ENCODE measurements at regions not wholly inside any gene's neighbourhood (a gene's known extent, or its start where the extent isn't known, plus 50 kb on each side); places are given as distances from the start of the nearest gene placed in this dataset.

DNA sequence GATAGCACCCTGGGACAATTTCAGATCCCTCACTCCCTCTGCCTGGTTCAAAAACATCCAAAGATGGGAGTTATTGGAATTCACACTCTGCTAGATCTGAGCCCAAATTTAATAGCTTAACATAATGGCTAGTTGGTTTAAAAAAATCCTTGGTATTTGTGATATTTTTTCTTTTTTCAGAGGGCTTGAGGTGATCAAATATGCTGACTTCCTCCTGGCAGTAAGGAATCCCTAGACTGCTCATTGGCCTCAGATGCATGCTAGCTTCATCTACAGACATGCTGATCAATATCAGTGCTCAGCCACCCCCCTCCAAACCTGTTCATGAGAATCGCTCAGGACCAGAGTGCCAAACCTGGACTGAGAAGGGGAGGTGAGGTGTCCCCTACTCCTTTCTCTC is 74.7 kb upstream of the PLPP4 start (continued):
- TF ChIP-seq, protein P1, sequence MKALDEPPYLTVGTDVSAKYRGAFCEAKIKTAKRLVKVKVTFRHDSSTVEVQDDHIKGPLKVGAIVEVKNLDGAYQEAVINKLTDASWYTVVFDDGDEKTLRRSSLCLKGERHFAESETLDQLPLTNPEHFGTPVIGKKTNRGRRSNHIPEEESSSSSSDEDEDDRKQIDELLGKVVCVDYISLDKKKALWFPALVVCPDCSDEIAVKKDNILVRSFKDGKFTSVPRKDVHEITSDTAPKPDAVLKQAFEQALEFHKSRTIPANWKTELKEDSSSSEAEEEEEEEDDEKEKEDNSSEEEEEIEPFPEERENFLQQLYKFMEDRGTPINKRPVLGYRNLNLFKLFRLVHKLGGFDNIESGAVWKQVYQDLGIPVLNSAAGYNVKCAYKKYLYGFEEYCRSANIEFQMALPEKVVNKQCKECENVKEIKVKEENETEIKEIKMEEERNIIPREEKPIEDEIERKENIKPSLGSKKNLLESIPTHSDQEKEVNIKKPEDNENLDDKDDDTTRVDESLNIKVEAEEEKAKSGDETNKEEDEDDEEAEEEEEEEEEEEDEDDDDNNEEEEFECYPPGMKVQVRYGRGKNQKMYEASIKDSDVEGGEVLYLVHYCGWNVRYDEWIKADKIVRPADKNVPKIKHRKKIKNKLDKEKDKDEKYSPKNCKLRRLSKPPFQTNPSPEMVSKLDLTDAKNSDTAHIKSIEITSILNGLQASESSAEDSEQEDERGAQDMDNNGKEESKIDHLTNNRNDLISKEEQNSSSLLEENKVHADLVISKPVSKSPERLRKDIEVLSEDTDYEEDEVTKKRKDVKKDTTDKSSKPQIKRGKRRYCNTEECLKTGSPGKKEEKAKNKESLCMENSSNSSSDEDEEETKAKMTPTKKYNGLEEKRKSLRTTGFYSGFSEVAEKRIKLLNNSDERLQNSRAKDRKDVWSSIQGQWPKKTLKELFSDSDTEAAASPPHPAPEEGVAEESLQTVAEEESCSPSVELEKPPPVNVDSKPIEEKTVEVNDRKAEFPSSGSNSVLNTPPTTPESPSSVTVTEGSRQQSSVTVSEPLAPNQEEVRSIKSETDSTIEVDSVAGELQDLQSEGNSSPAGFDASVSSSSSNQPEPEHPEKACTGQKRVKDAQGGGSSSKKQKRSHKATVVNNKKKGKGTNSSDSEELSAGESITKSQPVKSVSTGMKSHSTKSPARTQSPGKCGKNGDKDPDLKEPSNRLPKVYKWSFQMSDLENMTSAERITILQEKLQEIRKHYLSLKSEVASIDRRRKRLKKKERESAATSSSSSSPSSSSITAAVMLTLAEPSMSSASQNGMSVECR (CRISPR knock-in tag; IDR thresholded peaks at IDR 0.05), result no peak
- no peak for TF ChIP-seq BRD4 (IDR thresholded peaks at IDR 0.05)
- no peak for TF ChIP-seq HLTF (IDR thresholded peaks at IDR 0.05)
- TF ChIP-seq ZKSCAN3 (CRISPR knock-in tag; IDR thresholded peaks at IDR 0.05), result no peak
- no peak for TF ChIP-seq BCOR (IDR thresholded peaks at IDR 0.05)
- no peak for TF ChIP-seq SMARCA5 (IDR thresholded peaks at IDR 0.05)
- TF ChIP-seq, protein P2, sequence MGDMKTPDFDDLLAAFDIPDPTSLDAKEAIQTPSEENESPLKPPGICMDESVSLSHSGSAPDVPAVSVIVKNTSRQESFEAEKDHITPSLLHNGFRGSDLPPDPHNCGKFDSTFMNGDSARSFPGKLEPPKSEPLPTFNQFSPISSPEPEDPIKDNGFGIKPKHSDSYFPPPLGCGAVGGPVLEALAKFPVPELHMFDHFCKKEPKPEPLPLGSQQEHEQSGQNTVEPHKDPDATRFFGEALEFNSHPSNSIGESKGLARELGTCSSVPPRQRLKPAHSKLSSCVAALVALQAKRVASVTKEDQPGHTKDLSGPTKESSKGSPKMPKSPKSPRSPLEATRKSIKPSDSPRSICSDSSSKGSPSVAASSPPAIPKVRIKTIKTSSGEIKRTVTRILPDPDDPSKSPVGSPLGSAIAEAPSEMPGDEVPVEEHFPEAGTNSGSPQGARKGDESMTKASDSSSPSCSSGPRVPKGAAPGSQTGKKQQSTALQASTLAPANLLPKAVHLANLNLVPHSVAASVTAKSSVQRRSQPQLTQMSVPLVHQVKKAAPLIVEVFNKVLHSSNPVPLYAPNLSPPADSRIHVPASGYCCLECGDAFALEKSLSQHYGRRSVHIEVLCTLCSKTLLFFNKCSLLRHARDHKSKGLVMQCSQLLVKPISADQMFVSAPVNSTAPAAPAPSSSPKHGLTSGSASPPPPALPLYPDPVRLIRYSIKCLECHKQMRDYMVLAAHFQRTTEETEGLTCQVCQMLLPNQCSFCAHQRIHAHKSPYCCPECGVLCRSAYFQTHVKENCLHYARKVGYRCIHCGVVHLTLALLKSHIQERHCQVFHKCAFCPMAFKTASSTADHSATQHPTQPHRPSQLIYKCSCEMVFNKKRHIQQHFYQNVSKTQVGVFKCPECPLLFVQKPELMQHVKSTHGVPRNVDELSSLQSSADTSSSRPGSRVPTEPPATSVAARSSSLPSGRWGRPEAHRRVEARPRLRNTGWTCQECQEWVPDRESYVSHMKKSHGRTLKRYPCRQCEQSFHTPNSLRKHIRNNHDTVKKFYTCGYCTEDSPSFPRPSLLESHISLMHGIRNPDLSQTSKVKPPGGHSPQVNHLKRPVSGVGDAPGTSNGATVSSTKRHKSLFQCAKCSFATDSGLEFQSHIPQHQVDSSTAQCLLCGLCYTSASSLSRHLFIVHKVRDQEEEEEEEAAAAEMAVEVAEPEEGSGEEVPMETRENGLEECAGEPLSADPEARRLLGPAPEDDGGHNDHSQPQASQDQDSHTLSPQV (IDR thresholded peaks at IDR 0.05), result no peak
- TF ChIP-seq ZNF699 (CRISPR knock-in tag; IDR thresholded peaks at IDR 0.05; ENCODE audit: insufficient replicate concordance), result no peak
- TF ChIP-seq PHTF2 (CRISPR knock-in tag; IDR thresholded peaks at IDR 0.05), result no peak
